A673 (cell line): ENCODE measurements at regions not wholly inside any gene's neighbourhood (a gene's known extent, or its start where the extent isn't known, plus 50 kb on each side); places are given as distances from the start of the nearest gene placed in this dataset.

Experiments
- CTCF ChIP-seq: fragments of 300-800, 200-600 bp; sonication (generic); conservative IDR thresholded peaks from 2 replicates; pipeline ENCODE4 v1.5.1; 2017; ENCODE audit warnings: low read depth, mild to moderate bottlenecking, antibody characterized with exemption, low read length, moderate library complexity, mixed read lengths
- EZH2 ChIP-seq: fragments of 200-600 bp; sonication (generic); IDR thresholded peaks from 2 replicates; pipeline ENCODE4 v1.6.1; 2017; ENCODE audit warnings: borderline replicate concordance, low read depth, mild to moderate bottlenecking, mixed read lengths, antibody characterized with exemption, low read length; ENCODE audit not compliant: poor library complexity, severe bottlenecking

- TF ChIP-seq CTCF: no peak
- no peak for TF ChIP-seq EZH2
These were observed 434.9 kb upstream of the PABPC4L start for GRCh38 chr4:134636338-134637051.
